Liver (tissue), 2 donors: ENCODE measurements at regions not wholly inside any gene's neighbourhood (a gene's known extent, or its start where the extent isn't known, plus 50 kb on each side); places are given as distances from the start of the nearest gene placed in this dataset.

Experiments used
- YY1 ChIP-seq: IDR thresholded peaks from 2 replicates; pipeline ENCODE4 v1.6.1; 2016; ENCODE audit warnings: antibody characterized with exemption, mild to moderate bottlenecking
- TF ChIP-seq, protein P1 (sequence below): fragments of 150-350 bp; IDR thresholded peaks from 2 replicates; pipeline ENCODE4 v1.5.1; 2017; ENCODE audit warnings: improper control_type of control experiment, low read depth, low read length; ENCODE audit not compliant: missing input control
- TF ChIP-seq, protein P2 (sequence below): IDR thresholded peaks from 2 replicates; pipeline ENCODE4 v1.6.1; 2016; ENCODE audit warnings: antibody characterized with exemption
- donor health status: healthy.

DNA sequence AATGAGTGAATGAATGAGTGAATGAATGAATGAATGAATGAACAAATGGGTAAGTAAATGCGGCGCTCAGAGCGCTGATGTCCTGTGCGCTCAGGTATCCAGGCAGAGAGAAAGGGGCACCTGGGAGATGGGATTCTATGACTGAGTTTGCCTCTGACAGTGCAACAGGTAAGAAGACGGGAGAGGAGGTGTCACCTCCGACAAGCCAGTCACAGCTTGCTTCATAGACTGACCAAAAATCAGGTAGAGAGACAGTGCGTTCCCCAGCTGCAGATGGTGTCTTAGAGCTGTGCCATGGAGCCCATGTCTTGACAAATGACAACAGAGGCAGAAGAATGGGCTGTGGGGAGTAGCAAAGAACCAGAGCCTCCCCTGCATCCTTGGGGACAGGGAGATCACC, 327.3 kb downstream of the FGFR2 start:
- TF ChIP-seq YY1 = no peak
- TF ChIP-seq, protein P1, sequence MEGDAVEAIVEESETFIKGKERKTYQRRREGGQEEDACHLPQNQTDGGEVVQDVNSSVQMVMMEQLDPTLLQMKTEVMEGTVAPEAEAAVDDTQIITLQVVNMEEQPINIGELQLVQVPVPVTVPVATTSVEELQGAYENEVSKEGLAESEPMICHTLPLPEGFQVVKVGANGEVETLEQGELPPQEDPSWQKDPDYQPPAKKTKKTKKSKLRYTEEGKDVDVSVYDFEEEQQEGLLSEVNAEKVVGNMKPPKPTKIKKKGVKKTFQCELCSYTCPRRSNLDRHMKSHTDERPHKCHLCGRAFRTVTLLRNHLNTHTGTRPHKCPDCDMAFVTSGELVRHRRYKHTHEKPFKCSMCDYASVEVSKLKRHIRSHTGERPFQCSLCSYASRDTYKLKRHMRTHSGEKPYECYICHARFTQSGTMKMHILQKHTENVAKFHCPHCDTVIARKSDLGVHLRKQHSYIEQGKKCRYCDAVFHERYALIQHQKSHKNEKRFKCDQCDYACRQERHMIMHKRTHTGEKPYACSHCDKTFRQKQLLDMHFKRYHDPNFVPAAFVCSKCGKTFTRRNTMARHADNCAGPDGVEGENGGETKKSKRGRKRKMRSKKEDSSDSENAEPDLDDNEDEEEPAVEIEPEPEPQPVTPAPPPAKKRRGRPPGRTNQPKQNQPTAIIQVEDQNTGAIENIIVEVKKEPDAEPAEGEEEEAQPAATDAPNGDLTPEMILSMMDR = no peak
- TF ChIP-seq, protein P2, sequence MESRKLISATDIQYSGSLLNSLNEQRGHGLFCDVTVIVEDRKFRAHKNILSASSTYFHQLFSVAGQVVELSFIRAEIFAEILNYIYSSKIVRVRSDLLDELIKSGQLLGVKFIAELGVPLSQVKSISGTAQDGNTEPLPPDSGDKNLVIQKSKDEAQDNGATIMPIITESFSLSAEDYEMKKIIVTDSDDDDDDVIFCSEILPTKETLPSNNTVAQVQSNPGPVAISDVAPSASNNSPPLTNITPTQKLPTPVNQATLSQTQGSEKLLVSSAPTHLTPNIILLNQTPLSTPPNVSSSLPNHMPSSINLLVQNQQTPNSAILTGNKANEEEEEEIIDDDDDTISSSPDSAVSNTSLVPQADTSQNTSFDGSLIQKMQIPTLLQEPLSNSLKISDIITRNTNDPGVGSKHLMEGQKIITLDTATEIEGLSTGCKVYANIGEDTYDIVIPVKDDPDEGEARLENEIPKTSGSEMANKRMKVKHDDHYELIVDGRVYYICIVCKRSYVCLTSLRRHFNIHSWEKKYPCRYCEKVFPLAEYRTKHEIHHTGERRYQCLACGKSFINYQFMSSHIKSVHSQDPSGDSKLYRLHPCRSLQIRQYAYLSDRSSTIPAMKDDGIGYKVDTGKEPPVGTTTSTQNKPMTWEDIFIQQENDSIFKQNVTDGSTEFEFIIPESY = no peak
